IPS-20b (cell line): ENCODE measurements at regions not wholly inside any gene's neighbourhood (a gene's known extent, or its start where the extent isn't known, plus 50 kb on each side); places are given as distances from the start of the nearest gene placed in this dataset.

Experiments
- H3K27ac ChIP-seq: one replicate; pipeline ENCODE4 v1.5.1; 2013; ENCODE audit warnings: low read length
- H3K27me3 ChIP-seq: 2 replicates; pipeline ENCODE4 v1.6.1; 2013; ENCODE audit warnings: mild to moderate bottlenecking, low read length, inconsistent platforms; ENCODE audit not compliant: insufficient read depth
- H3K36me3 ChIP-seq: 2 replicates; pipeline ENCODE4 v1.6.1; 2013; ENCODE audit warnings: low read depth, mild to moderate bottlenecking, inconsistent platforms, low read length, moderate library complexity; ENCODE audit not compliant: insufficient read depth
- H3K4me1 ChIP-seq: 2 replicates; pipeline ENCODE4 v1.6.1; 2013; ENCODE audit warnings: mild to moderate bottlenecking, control low read depth, inconsistent platforms, low read length, moderate library complexity; ENCODE audit not compliant: insufficient read depth
- H3K4me3 ChIP-seq: 2 replicates; pipeline ENCODE4 v1.5.1; 2013; ENCODE audit warnings: mild to moderate bottlenecking, low read length, inconsistent platforms
- H3K9ac ChIP-seq: 2 replicates; pipeline ENCODE4 v1.6.1; 2013; ENCODE audit warnings: low read depth, mild to moderate bottlenecking, inconsistent platforms, low read length, moderate library complexity
- H3K9me3 ChIP-seq: 2 replicates; pipeline ENCODE4 v1.6.1; 2013; ENCODE audit warnings: mild to moderate bottlenecking, low read depth, low read length, inconsistent platforms; ENCODE audit not compliant: insufficient read depth

DNA sequence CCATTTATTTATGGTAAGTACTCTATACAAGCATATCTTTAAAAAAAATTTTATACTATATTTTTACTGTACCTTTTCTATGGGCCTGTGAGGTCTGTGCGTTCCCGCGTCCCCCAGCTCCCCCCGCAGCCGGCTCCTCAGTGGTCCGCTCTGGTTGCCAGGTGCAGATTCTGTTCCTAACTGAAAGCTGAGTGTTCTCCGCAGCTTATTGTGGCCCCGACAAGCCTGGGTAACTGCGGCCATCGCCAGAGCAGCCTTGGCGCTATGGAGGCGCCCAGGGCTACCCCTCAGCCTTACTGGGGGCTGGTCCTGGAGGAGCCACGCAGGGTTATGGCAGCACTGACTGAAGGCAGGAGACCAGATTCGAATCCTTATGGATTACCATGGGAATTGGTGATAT is 896.8 kb downstream of the PCDH17 start:
- Histone ChIP-seq H3K27ac (no peak overlapping the region), H3K9me3 (no peaks in the 10 kb centered on the region; the same call in 1 of the 2 replicates), H3K36me3 (no peaks in the 10 kb centered on the region), H3K9ac (no peak overlapping the region), H3K4me3 (no peak overlapping the region), H3K4me1 (no peaks in the 10 kb centered on the region), H3K27me3 (no peaks in the 10 kb centered on the region)

DNA sequence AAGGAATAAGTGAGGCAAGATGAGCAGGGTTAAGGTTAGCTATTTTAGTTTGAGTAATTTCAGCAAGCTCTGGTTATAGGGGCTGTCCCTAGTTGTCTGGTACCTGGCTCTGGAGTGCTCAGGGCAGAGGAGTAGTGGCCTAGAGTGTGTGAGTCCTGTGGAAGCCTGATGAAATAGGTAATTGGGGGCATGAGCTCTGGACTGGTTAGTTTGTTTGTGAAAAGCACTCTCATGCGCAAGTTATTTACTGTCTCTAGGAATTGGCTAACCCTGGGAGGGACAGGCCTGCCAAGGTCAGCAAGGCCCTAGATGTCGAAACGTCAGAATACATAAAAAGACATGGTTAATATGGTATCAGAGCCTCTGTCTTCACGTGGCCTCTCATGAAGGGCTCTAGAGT is 900.1 kb downstream of the PCDH17 start:
- Histone ChIP-seq H3K27me3 (no peaks in the 10 kb centered on the region), H3K27ac (no peak overlapping the region), H3K4me1 (no peaks in the 10 kb centered on the region), H3K36me3 (no peaks in the 10 kb centered on the region), H3K9me3 (no peaks in the 10 kb centered on the region; the same call in 1 of the 2 replicates), H3K4me3 (no peak overlapping the region), H3K9ac (no peak overlapping the region)

DNA sequence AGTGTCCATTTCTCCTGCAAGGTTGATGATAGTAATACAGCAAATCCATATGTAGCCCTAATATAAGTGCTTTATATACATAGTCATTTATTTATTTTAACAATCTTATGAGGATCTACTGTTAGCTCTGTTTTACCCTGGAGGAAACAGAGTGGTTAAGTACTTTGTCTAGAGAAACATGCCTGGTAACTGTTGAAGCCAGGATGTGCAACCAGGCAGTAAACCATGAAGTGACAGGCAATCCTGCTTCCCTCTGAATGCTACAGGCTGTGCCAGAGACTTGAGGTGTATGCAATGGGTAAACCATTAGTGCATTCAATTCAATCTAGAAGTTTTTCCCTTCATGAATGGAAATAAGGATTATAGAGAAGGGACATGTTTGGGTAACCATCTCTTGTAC is 911.0 kb downstream of the PCDH17 start:
- H3K27me3 ChIP-seq: no peaks in the 10 kb centered on the region
- no peaks in the 10 kb centered on the region for H3K4me1 ChIP-seq
- H3K27ac ChIP-seq: no peak overlapping the region
- H3K9ac ChIP-seq: no peak overlapping the region
- peaks cover 7% of the 10 kb centered on the region; the same call in 1 of the 2 replicates for H3K9me3 ChIP-seq
- H3K36me3 ChIP-seq: no peaks in the 10 kb centered on the region
- H3K4me3 ChIP-seq: no peak overlapping the region

DNA sequence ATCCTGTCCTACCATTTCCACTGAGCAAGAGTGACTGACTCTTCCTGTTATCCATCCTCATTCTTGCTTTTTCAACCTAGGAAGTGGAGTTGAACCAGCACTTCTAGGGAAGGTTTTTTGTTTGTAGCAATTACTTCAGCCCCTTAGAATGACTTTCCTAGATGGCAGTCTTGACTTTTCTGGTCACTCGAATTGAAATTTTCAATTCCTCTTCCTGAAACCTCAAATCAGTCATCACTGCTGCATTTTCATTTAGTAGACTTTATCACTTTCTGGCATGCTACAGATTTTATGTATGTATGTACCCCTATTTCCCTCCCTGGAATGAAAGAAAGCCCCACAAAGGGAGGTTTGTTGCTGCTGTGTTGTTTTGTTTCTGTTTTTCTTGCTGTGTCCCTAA is 915.9 kb downstream of the PCDH17 start:
- H3K4me3 ChIP-seq: no peak overlapping the region
- H3K27me3 ChIP-seq: no peaks in the 10 kb centered on the region
- no peak overlapping the region for H3K9ac ChIP-seq
- no peaks in the 10 kb centered on the region for H3K4me1 ChIP-seq
- no peaks in the 10 kb centered on the region for H3K9me3 ChIP-seq
- no peak overlapping the region for H3K27ac ChIP-seq
- H3K36me3 ChIP-seq: no peaks in the 10 kb centered on the region

DNA sequence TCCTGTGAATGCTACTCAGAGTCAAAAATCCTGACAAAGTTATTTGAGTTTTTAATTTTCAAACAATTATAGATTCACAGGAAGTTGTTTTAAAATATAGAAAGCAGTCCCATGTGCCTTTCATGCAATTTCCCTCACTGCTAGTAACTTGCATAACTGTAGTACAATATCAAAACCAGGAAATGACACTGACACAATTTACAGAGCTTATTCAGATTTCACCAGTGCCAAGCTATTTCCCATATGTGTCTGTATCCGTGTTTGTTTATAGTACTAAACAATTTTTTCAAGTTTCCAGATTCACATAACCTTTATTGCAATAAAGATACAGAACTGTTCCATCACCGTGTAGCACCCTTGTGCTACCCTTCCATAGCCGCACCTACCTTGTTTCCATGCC is 934.6 kb downstream of the PCDH17 start:
- Histone ChIP-seq H3K36me3 (no peaks in the 10 kb centered on the region), H3K4me3 (no peak overlapping the region), H3K27ac (no peak overlapping the region), H3K9ac (no peak overlapping the region), H3K4me1 (no peaks in the 10 kb centered on the region), H3K9me3 (no peaks in the 10 kb centered on the region), H3K27me3 (no peaks in the 10 kb centered on the region)

DNA sequence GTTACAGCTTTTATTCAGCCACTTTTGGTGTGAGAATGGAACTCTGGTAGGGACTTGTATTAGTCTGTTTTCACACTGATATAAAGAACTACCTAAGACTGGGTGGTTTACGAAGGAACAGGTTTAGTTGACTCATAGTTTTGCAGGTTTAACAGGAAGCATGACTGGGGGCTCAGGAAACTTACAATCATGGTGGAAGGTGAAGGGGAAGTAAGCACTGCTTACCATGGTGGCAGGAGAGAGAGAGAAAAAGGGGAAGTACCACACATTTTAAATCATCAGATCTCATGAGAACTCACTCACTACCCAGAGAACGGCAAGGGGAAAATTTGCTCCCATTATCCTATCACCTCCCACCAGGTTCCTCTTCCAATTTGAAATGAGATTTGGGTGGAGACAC is 942.2 kb downstream of the PCDH17 start:
- Histone ChIP-seq H3K27me3 (no peaks in the 10 kb centered on the region), H3K9me3 (no peaks in the 10 kb centered on the region), H3K27ac (no peak overlapping the region), H3K4me3 (no peak overlapping the region), H3K36me3 (no peaks in the 10 kb centered on the region), H3K9ac (no peak overlapping the region), H3K4me1 (no peaks in the 10 kb centered on the region)

DNA sequence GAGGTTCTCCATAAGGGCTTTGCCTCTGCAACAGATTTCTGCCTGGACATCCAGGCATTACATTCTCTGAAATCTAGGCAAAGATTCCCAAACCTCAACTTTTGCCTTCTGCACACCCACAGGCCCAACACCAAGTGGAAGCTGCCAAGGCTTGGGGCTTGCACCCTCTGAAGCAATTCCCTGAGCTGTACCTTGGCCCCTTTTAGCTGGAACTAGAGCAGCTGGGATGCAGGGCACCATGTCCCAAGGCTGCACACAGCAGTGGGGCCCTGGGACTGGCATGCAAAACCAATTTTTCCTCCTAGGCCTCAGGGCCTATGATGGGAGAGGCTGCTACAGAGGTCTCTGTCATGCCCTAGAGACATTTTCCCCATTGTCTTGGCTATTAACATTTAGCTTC is 943.2 kb downstream of the PCDH17 start:
- Histone ChIP-seq H3K9ac (no peak overlapping the region), H3K36me3 (no peaks in the 10 kb centered on the region), H3K27me3 (no peaks in the 10 kb centered on the region), H3K9me3 (no peaks in the 10 kb centered on the region), H3K4me1 (no peaks in the 10 kb centered on the region), H3K4me3 (no peak overlapping the region), H3K27ac (no peak overlapping the region)

DNA sequence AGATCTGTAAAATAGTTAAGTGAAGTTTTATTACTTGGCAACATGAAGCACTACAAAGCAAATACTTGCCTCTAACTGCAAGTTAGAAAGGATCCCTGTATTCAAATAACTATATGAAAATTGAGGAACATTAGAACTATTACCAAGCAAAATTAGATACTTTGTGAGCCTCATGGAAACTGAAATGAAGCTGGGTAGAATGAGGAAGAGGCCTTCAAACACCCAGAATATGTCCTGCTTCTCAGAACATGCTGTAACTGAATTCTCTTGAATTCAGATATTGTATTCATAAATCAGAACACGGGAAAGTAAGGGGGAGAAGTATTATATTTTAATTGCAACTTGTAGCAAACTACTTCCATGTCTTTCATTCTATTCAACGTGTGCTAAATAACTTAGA is 947.9 kb downstream of the PCDH17 start:
- H3K9ac ChIP-seq: no peak overlapping the region
- H3K4me1 ChIP-seq: no peaks in the 10 kb centered on the region
- H3K9me3 ChIP-seq: no peaks in the 10 kb centered on the region
- H3K27me3 ChIP-seq: no peaks in the 10 kb centered on the region
- no peaks in the 10 kb centered on the region for H3K36me3 ChIP-seq
- no peak overlapping the region for H3K4me3 ChIP-seq
- no peak overlapping the region for H3K27ac ChIP-seq

DNA sequence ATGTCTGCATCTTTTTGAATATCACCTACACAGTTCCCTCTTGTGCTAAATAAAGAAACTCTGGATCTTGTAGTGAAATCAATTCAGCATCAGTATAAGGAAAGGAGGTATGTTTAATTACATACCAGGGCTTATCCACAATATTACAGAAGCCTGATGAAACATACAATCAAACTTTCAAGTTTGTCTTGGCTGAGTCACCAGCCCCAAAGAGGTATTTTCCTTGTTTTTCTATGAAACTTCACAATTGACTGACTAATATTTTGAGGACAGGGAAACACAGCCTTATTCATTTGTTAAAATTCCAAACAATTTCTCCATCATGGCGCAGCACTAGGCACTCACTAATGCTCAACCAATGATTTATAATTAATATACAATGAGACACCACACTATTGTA is 952.4 kb downstream of the PCDH17 start:
- H3K4me1 ChIP-seq: no peaks in the 10 kb centered on the region
- no peaks in the 10 kb centered on the region for H3K9me3 ChIP-seq
- H3K9ac ChIP-seq: no peak overlapping the region
- H3K27ac ChIP-seq: no peak overlapping the region
- H3K4me3 ChIP-seq: no peak overlapping the region
- H3K36me3 ChIP-seq: no peaks in the 10 kb centered on the region
- H3K27me3 ChIP-seq: no peaks in the 10 kb centered on the region

DNA sequence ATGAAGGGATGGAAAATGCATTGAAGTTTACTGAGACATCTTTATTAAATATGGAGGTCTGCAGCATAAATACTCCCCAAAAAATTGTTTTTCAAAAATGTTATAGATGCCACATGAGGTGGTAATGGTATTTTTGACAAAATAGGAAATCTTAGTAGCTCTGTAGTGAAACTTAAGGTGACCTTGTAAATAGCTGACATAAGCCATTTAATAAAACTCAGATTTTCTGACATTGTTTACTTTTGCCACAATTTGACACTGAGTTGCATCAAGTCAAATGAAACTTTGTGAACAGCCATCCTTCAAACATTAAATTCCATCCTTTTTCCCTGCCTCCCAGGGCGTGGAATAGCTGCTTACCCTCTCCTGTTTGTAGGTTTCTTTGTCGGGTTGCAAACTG is 953.1 kb downstream of the PCDH17 start:
- no peaks in the 10 kb centered on the region for H3K27me3 ChIP-seq
- no peaks in the 10 kb centered on the region for H3K9me3 ChIP-seq
- no peaks in the 10 kb centered on the region for H3K36me3 ChIP-seq
- no peak overlapping the region for H3K9ac ChIP-seq
- no peak overlapping the region for H3K27ac ChIP-seq
- no peaks in the 10 kb centered on the region for H3K4me1 ChIP-seq
- H3K4me3 ChIP-seq: no peak overlapping the region

DNA sequence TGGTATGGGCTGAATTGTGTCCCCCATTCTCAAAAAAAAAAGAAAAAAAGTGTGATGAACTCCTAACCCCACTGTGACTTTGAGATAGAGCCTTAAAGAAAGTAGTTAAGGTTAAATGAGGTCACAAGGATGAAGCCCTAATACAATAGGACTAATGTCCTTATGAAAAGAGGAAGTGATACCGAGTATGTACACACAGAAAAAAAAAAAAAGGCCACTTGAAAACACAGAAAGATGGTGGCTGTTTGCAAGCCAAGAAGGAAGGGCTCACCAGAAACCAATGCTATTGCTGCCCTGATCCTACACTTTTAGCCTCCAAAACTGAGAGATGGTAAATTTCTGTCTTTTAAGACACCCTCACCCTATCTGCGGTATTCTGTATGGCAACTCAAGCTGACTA is 955.6 kb downstream of the PCDH17 start:
- Histone ChIP-seq H3K9me3 (no peaks in the 10 kb centered on the region), H3K4me1 (no peaks in the 10 kb centered on the region), H3K36me3 (no peaks in the 10 kb centered on the region), H3K9ac (no peak overlapping the region), H3K27ac (no peak overlapping the region), H3K27me3 (no peaks in the 10 kb centered on the region), H3K4me3 (no peak overlapping the region)

DNA sequence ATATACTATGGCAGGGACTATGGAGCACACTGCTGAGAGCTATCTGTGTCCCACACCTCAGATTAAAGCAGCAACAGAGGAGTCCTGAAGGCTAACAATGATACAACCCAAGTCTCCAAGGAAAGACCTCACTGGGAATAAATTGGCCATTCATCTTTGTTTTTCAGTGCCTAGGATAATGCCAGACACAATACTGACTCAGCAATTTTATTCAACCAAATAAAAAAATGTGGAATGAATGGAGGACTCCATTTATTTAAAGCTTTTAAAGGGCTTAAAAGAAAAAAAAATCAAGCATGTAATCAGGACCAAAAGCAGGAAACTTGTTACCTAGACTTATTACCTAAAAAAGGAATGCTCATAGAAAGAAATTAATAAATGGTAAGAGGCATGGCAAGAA is 960.5 kb downstream of the PCDH17 start:
- Histone ChIP-seq H3K9ac (no peak overlapping the region), H3K27me3 (no peaks in the 10 kb centered on the region), H3K4me3 (no peak overlapping the region), H3K27ac (no peak overlapping the region), H3K36me3 (no peaks in the 10 kb centered on the region), H3K4me1 (peaks cover 9% of the 10 kb centered on the region; the same call in 1 of the 2 replicates), H3K9me3 (no peaks in the 10 kb centered on the region)

DNA sequence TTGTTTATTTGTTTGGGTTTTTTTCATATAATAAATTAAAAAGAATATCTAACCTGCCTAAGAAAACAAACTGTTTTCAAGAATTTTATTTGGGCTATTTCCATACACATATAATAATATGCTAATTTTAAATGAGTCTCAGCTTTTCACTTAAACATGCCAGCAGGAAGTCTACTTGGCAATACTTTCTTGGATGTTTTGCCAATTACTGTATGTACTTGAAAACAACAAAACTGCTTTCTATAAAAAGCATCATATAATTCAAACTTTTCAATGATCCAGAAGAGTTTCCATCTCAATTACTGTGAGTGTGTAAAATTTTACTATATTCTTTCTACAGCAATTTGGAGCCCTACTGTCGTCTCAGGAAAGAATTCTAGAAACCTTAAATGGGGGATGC is 961.2 kb downstream of the PCDH17 start:
- H3K9ac ChIP-seq: no peak overlapping the region
- H3K27me3 ChIP-seq: no peaks in the 10 kb centered on the region
- no peaks in the 10 kb centered on the region for H3K9me3 ChIP-seq
- H3K27ac ChIP-seq: no peak overlapping the region
- no peak overlapping the region for H3K4me3 ChIP-seq
- peaks cover 13% of the 10 kb centered on the region; the same call in 1 of the 2 replicates for H3K4me1 ChIP-seq
- no peaks in the 10 kb centered on the region for H3K36me3 ChIP-seq
